HG03575 (cell line): ENCODE measurements at regions not wholly inside any gene's neighbourhood (a gene's known extent, or its start where the extent isn't known, plus 50 kb on each side); places are given as distances from the start of the nearest gene placed in this dataset.
"Not testable (repeated sequence)": the region's sequence is repeated elsewhere in the genome, so short reads cannot be mapped to it uniquely, and the experiment has no call there.

Experiments
- ATAC-seq: cut with Tn5 transposase; IDR thresholded peaks from one replicate; pipeline ENCODE4 v1.9.1; 2021; ENCODE audit not compliant: unreplicated experiment, insufficient number of reproducible peaks, low FRiP score; ENCODE audit errors: extremely low read depth

- not testable (repeated sequence) for ATAC-seq
These were observed 91.6 kb upstream of the FAM98A start for GRCh38 chr2:33690686-33691085.

GRCh38 chr2:33681364-33681757 lies 82.3 kb upstream of the FAM98A start:
- ATAC-seq: no peak

GRCh38 chr2:33680644-33681363 lies 81.7 kb upstream of the FAM98A start:
- ATAC-seq: no peak

- ATAC-seq: no peak
These were observed 79.3 kb upstream of the FAM98A start for GRCh38 chr2:33678436-33678835.

GRCh38 chr2:33673937-33674336 lies 74.8 kb upstream of the FAM98A start:
- no peak for ATAC-seq

- no peak for ATAC-seq
These were observed 73.8 kb upstream of the FAM98A start for GRCh38 chr2:33672896-33673295.

- ATAC-seq: no peak
These were observed 73.3 kb upstream of the FAM98A start for GRCh38 chr2:33672389-33672788.

- no peak for ATAC-seq
These were observed 72.1 kb upstream of the FAM98A start for GRCh38 chr2:33671198-33671597.

- ATAC-seq: no peak
These were observed 71.4 kb upstream of the FAM98A start for GRCh38 chr2:33670392-33670937.

- ATAC-seq: no peak
These were observed 67.8 kb upstream of the FAM98A start for GRCh38 chr2:33666879-33667278.

GRCh38 chr2:33665039-33665438 lies 65.9 kb upstream of the FAM98A start:
- ATAC-seq: no peak

- ATAC-seq: no peak
These were observed 61.5 kb upstream of the FAM98A start for GRCh38 chr2:33660416-33661123.

GRCh38 chr2:33655626-33656320 lies 56.7 kb upstream of the FAM98A start:
- no peak for ATAC-seq

- no peak for ATAC-seq
These were observed 53.7 kb upstream of the FAM98A start for GRCh38 chr2:33652830-33653229.

GRCh38 chr2:33650171-33650570 lies 51.1 kb upstream of the FAM98A start:
- no peak for ATAC-seq
